Breast epithelium (tissue), 4 donors: ENCODE measurements at regions not wholly inside any gene's neighbourhood (a gene's known extent, or its start where the extent isn't known, plus 50 kb on each side); places are given as distances from the start of the nearest gene placed in this dataset.
"Not testable (repeated sequence)": the region's sequence is repeated elsewhere in the genome, so short reads cannot be mapped to it uniquely, and the experiment has no call there.

Experiments used
- DNase-seq, 2 donors: peaks; one replicate each; pipeline ENCODE4 v3.0.0-alpha.2; 2019; ENCODE audit warnings: low spot score in 2 of 2
- H3K27ac ChIP-seq, 2 donors: fragments of 200-600 bp; sonication (generic) in 1 of 2; one replicate each; pipeline ENCODE4 v1.5.1; 2016 to 2019; ENCODE audit warnings: mild to moderate bottlenecking in 1 of 2
- H3K27me3 ChIP-seq, 2 donors: fragments of 200-600 bp; sonication (generic) in 1 of 2; one replicate each; pipeline versions ENCODE4 v1.5.1 to v1.6.0; 2017 to 2019; ENCODE audit warnings: control low read depth in 1 of 2, mild to moderate bottlenecking in 1 of 2
- H3K36me3 ChIP-seq: fragments of 200-600 bp; one replicate; pipeline ENCODE4 v1.5.1; 2019
- H3K4me1 ChIP-seq, 2 donors: fragments of 200-600 bp; sonication (generic); one replicate each; pipeline ENCODE4 v1.5.1; 2016 to 2019; ENCODE audit warnings: control low read depth in 1 of 2
- H3K4me3 ChIP-seq, 3 donors: fragments of 200-600 bp; sonication (generic); 1 replicate in 2 of 3; 2 replicates in 1 of 3; pipeline ENCODE4 v1.5.1; 2016 to 2019; ENCODE audit warnings: mild to moderate bottlenecking in 3 of 3, moderate library complexity in 2 of 3
- H3K9me3 ChIP-seq, 2 donors: fragments of 200-600 bp; sonication (generic) in 1 of 2; one replicate each; pipeline ENCODE4 v1.5.1; 2016 to 2019; ENCODE audit warnings: control low read depth in 1 of 2
- CTCF ChIP-seq, 3 donors: fragments of 450-650 bp; IDR thresholded peaks; one replicate each; pipeline ENCODE4 v1.5.1; 2016 to 2017; ENCODE audit warnings: antibody characterized with exemption in 3 of 3, mild to moderate bottlenecking in 3 of 3, moderate library complexity in 3 of 3
- POLR2A ChIP-seq: fragments of 450-650 bp; IDR thresholded peaks from one replicate; pipeline ENCODE4 v1.6.1; 2016; ENCODE audit warnings: antibody characterized with exemption, mild to moderate bottlenecking, moderate library complexity
- POLR2AphosphoS5 ChIP-seq, 3 donors: sonication (generic); formaldehyde crosslinking; IDR thresholded peaks; one replicate each; pipeline ENCODE4 v1.6.1; 2017; ENCODE audit warnings: antibody characterized with exemption in 3 of 3
- intact Hi-C: fragments of 100-400 bp; cut with DNase I; formaldehyde crosslinking; loops from one replicate; pipeline ENCODE4 v1.15.1; 2023; ENCODE audit warnings: low total_unique reads

- DNase-seq = no peak
- Histone ChIP-seq H3K27me3 (no peaks in the 10 kb centered on the region), H3K27ac (no peak overlapping the region), H3K36me3 (no peaks in the 10 kb centered on the region), H3K9me3 (peaks cover 19 to 64% of the 10 kb centered on the region in 2 donors), H3K4me1 (no peaks in the 10 kb centered on the region), H3K4me3 (no peak overlapping the region)
- TF ChIP-seq POLR2AphosphoS5 (IDR thresholded peaks at IDR 0.05) (no peak), CTCF (IDR thresholded peaks at IDR 0.05) (no peak), POLR2A (no peak)
- intact Hi-C loops = no loop called here
These were observed 166.4 kb downstream of the CD24 start for GRCh38 chr6:106807947-106808611.

- DNase-seq, H3K4me3 ChIP-seq, intact Hi-C loops, H3K4me1 ChIP-seq, H3K27me3 ChIP-seq, H3K27ac ChIP-seq, H3K36me3 ChIP-seq: not testable (repeated sequence)
- H3K9me3 ChIP-seq = peaks cover 19 to 46% of the 10 kb centered on the region in 2 donors
These were observed 168.3 kb downstream of the CD24 start for GRCh38 chr6:106806253-106806652.

- no peaks in the 10 kb centered on the region for H3K27me3 ChIP-seq
- no peak for DNase-seq
- H3K9me3 ChIP-seq = peaks cover 19 to 41% of the 10 kb centered on the region in 2 donors
- no peak overlapping the region for H3K4me3 ChIP-seq
- TF ChIP-seq POLR2A = no peak
- no peak for TF ChIP-seq POLR2AphosphoS5 (IDR thresholded peaks at IDR 0.05)
- TF ChIP-seq CTCF (IDR thresholded peaks at IDR 0.05) = no peak
- intact Hi-C loops = no loop called here
- no peak overlapping the region for H3K27ac ChIP-seq
- no peaks in the 10 kb centered on the region for H3K36me3 ChIP-seq
- no peaks in the 10 kb centered on the region for H3K4me1 ChIP-seq
These were observed 168.8 kb downstream of the CD24 start for GRCh38 chr6:106805771-106806170.

GRCh38 chr6:106804346-106805335, 169.9 kb downstream of the CD24 start:
- Histone ChIP-seq H3K36me3 (no peaks in the 10 kb centered on the region), H3K4me3 (no peak overlapping the region), H3K4me1 (no peaks in the 10 kb centered on the region), H3K27me3 (no peaks in the 10 kb centered on the region), H3K27ac (peak overlapping the region in 1 of 2 donors; percentile 5), H3K9me3 (peaks cover 16 to 31% of the 10 kb centered on the region in 2 donors)
- intact Hi-C loops = no loop called here
- TF ChIP-seq CTCF (IDR thresholded peaks at IDR 0.05) (no peak), POLR2AphosphoS5 (IDR thresholded peaks at IDR 0.05) (no peak), POLR2A (no peak)
- DNase-seq = no peak

- no peak for TF ChIP-seq POLR2AphosphoS5 (IDR thresholded peaks at IDR 0.05)
- TF ChIP-seq POLR2A = no peak
- no peak for TF ChIP-seq CTCF (IDR thresholded peaks at IDR 0.05)
- no peak overlapping the region for H3K4me3 ChIP-seq
- intact Hi-C loops = no loop called here
- H3K36me3 ChIP-seq = no peaks in the 10 kb centered on the region
- H3K27ac ChIP-seq = no peak overlapping the region
- H3K27me3 ChIP-seq = no peaks in the 10 kb centered on the region
- no peaks in the 10 kb centered on the region for H3K4me1 ChIP-seq
- DNase-seq = no peak
- peaks cover 7 to 16% of the 10 kb centered on the region in 2 donors for H3K9me3 ChIP-seq
These were observed 171.3 kb downstream of the CD24 start for GRCh38 chr6:106803188-106803587.
